ENCODE measurements at regions not wholly inside any gene's neighbourhood (a gene's known extent, or its start where the extent isn't known, plus 50 kb on each side); places are given as distances from the start of the nearest gene placed in this dataset.
"Not testable (repeated sequence)": the region's sequence is repeated elsewhere in the genome, so short reads cannot be mapped to it uniquely, and the experiment has no call there.

DNA sequence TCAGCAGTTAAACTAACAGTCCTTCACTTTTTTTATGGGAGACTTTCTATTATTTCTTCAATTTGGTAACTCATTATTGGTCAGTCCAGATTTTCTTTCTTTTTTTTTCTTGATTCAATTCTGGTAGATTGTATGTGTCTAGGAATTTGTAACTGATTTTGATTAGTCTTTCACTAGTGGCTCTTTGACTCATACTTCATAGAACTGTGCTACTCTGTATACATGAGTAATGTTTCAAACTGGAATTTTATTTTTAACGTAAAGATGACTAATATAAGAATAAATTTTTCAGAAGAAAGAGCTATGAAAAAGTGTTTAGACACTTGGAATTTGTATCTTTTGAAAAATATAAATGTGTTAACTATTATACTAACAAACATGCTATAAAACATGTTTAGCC, 813.0 kb downstream of the TRAM1L1 start:
- no peak for DNase-seq

- DNase-seq, result not testable (repeated sequence)
Observed at GRCh38 chr4:116260931-116261330, 824.4 kb downstream of the TRAM1L1 start.

DNA sequence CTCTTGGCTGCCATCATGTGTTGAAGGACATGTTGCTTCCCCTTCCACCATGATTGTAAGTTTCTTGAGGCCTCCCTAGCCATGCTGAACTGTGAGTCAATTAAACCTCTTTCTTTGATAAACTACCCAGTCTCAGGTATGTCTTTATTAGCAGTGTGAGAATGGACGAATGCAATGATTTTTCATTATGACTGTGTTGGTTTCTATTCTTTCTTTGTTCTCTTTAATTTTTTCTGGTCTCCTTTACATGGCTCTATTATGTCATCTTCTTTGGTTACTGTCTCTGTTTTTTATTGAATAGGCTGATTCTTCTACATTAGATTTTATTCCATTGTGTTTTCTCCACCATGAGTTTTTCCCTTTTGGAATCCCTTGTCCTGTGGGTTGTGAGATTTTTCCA, 840.6 kb downstream of the TRAM1L1 start:
- no peak for DNase-seq

DNA sequence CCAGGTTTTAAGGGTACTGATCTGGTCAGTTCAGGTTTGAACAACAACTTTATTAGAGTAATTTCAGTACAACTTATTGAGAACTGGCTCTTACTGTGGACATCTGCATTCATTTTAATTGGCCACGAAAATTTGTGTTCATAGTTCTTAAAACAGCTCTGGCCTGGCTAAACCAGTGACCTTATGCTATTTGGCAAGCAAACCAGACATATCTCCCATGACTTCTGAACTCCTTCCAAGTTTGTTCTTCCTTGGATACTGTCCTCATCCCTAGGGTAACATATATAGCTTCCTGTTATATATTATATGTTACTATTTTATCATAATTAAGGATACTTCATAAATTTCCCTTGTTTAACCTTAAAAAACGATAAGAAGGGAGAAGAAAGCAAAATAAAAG, 841.9 kb downstream of the TRAM1L1 start:
- DNase-seq, result no peak

GRCh38 chr4:116233971-116234370, 851.4 kb downstream of the TRAM1L1 start:
- no peak for DNase-seq

- DNase-seq, result not testable (repeated sequence)
Observed at GRCh38 chr4:116231999-116232398, 853.4 kb downstream of the TRAM1L1 start.

GRCh38 chr4:116229420-116229819, 856.0 kb downstream of the TRAM1L1 start:
- no peak for DNase-seq

DNA sequence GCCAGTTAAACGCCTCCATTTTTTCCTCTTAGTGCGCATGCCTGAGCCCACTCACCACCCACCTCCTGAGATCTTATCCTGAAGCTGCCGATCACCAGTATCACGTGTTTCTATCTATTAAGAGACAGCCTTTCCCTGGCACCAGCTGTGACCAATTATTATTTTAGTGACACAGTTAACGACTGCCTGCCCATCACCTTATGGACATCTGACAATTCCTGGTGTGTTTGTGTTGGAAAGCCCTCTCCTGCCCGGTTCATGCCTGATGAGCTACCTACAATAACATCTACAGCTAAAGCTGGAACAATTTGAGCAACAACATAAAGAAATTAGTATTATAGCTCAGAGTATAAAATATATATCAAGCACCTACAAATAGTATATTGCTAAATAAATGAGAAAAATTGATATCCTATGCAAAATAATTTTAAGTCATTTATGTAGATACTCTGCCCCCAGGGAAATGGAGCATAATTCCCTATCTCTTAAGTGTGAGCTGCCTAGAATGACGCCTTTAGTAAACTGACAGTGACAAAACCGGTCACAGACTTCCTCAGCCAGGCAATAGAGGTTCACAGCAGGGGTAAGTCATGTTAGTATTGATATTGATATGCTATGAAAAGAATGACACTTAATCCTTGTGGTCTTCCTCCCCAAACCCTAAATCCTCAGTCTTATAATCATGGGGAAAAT, 862.2 kb downstream of the TRAM1L1 start:
- no peak for DNase-seq

GRCh38 chr4:116217781-116218180, 867.6 kb downstream of the TRAM1L1 start:
- DNase-seq, result no peak

- DNase-seq, result no peak
Observed at GRCh38 chr4:116215622-116216021, 869.8 kb downstream of the TRAM1L1 start.

GRCh38 chr4:116202524-116202923, 882.9 kb downstream of the TRAM1L1 start:
- DNase-seq, result no peak

- DNase-seq, result no peak
Observed at GRCh38 chr4:116197317-116197809, 888.0 kb downstream of the TRAM1L1 start.

DNA sequence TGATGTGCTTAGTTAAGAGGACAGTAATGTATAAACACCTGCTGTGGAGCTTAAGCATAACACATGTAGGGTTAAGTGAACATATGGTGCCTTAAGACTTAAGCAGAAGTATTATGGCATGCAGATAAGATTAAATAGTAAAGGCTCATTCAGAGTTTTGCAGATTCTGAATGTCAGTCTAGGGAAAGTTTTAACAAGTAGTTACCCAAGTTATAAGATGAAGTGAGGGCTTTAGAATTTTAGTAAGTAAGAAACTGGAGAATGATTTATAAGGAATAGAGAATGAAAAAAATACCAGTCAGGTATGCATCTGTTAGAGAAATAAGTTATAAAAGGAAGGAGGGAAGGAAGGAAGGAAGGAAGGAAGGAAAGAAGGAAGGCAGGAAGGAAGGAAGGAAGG, 902.1 kb downstream of the TRAM1L1 start:
- no peak for DNase-seq

- no peak for DNase-seq
Observed at GRCh38 chr4:116180157-116180601, 905.2 kb downstream of the TRAM1L1 start.

GRCh38 chr4:116151371-116151770, 934.0 kb downstream of the TRAM1L1 start:
- DNase-seq, result not testable (repeated sequence)

GRCh38 chr4:116150152-116150551, 935.2 kb downstream of the TRAM1L1 start:
- DNase-seq, result no peak

DNA sequence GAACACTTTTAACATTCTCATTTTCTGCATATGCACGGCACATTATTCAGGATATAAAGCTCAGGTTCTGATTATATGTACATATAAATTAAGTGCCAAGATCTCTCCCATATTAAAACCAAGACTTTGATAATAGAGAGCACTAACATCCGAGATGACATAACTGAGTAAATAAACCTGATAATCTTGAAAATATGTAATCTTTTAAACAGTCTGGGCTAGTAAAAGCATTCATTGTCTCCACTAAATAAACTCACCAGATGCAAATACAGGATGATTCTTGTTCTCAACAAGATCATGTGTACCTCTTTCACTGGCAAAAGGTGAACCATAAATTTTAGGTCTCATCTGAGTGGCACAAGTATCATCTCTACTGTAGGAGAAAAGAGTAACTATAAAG, 942.2 kb downstream of the TRAM1L1 start:
- DNase-seq, result no peak

- no peak for DNase-seq
Observed at GRCh38 chr4:116132946-116133345, 952.4 kb downstream of the TRAM1L1 start.

GRCh38 chr4:116126794-116127193, 958.6 kb downstream of the TRAM1L1 start:
- DNase-seq, result no peak

DNA sequence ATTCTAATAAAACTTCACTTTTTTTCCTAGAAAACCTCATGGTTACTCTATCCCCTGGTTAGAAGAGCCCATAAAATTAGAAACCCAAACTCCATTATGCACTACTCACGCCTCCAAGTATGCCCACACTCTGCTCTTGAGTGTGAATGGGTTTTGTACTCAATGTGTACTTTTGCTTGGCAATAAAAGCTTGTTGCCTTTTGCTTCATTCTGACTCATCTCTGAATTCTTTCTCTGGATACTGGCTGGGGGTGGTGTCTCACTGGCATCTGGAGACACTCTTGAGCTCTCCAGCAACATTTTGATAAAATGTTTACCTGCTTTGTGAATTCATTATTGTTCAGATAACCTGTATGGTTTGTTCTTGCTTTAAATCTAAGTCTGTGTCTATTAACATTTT, 963.3 kb downstream of the TRAM1L1 start:
- DNase-seq, result no peak

DNA sequence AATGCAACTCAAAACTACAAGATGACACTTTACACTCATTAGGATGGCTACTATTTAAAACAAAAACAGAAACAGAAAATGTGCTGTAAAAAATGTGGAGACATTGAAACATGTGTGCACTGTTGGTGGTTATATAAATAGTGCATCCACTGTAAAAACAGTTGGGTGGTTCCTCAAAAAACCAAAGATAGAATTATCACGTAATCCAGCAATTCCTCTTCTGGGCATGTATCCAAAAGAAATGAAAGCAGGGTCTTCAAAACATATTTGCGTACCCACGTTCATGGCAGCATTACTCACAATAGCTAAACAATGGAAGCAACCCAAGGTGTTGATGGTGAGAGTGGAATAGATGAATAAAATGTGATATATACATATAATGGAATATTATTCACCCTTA, 967.2 kb downstream of the TRAM1L1 start:
- no peak for DNase-seq

DNA sequence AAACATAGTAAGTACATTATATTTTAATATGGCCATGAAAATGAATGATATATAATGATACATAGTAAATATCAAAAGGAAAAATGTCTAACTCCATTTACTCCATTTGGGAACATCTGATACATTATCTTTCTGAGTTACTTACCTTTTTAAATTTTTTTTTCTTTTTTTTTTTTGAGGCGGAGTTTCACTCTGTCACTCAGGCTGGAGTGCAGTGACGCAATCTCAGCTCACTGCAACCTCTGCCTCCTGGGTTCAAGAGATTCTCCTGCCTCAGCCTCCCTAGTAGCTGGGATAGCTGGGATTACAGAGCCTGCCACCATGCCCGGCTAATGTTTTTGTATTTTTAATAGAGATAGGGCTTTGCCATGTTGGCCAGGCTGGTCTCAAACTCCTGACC, 972.5 kb downstream of the TRAM1L1 start:
- not testable (repeated sequence) for DNase-seq

DNA sequence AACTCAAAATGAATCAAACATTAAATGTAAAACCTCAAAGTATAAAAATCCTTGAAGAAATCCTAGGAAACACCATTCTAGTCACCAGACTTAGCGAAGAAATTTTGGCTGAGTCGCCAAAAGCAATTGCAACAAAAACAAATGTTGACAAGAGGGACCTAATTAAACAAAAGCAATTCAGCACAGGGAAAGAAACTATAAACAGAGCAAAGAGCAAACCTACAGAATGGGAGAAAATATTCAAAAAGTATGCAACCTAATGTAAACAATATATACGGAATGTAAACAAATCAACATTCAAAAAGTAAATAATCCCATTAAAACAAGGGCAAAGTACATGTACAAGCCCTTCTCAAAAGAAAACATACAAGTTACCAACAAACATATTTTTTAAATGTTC, 974.7 kb downstream of the TRAM1L1 start:
- DNase-seq, result no peak

DNA sequence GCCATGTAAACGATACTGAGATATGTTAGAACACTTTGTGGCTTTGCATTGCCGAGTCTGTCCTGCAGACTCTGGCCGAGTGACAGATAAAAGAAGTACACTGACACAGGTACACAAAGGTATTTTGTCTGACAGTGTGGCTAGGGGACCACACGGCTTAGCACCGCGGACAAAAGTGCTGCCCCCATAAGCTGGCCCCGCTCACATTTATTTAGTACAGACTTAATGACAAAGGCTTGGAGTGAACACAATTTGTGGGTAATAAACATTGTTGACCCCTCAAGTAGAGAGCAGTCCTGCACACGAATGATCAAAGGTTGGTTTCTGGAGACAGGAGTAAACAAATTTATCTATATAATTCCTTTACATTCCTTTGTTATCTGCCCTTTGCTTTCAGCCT, 976.8 kb downstream of the TRAM1L1 start:
- no peak for DNase-seq

DNA sequence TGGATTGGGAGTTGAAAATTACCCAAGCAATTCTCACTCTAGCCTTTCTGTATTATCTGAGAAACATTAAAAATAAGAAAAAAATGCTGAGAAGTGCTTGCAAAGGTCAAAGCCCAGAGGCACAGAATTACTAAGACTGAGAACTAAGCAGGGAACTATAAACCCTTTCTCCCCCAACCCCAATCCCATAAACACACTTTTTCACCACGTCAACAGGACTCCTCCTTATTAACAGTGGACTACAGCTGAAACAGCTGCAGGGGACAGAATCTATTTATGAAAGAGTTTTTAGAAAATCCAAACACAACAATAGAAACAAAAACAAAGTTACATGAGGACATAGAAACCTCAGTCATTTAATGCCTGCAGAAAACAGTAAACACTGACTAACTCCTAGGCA, 984.1 kb downstream of the TRAM1L1 start:
- DNase-seq, result no peak

Measured in activated gamma-delta T cell treated with Interleukin-2 at 50 U/mL for 16 hours (primary cell).